SU-DHL-6 (cell line): ENCODE measurements at regions not wholly inside any gene's neighbourhood (a gene's known extent, or its start where the extent isn't known, plus 50 kb on each side); places are given as distances from the start of the nearest gene placed in this dataset.

Experiments
- EZH2phosphoT487 ChIP-seq: fragments of 200-600 bp; sonication (generic), shearing (Covaris generic); conservative IDR thresholded peaks from 2 replicates; pipeline ENCODE4 v1.6.1; 2018; ENCODE audit warnings: mild to moderate bottlenecking, antibody characterized with exemption, low read length, moderate library complexity, mixed read lengths
- TF ChIP-seq, protein P1 (sequence below): fragments of 200-600 bp; sonication (generic); IDR thresholded peaks from one replicate; pipeline ENCODE4 v1.5.1; 2017; ENCODE audit warnings: antibody characterized with exemption, mild to moderate bottlenecking, low read length, moderate library complexity; ENCODE audit not compliant: insufficient read depth, poor library complexity, severe bottlenecking

GRCh38 chr16:85430523-85431421 is 182.3 kb upstream of the GSE1 start:
- TF ChIP-seq, protein P1, sequence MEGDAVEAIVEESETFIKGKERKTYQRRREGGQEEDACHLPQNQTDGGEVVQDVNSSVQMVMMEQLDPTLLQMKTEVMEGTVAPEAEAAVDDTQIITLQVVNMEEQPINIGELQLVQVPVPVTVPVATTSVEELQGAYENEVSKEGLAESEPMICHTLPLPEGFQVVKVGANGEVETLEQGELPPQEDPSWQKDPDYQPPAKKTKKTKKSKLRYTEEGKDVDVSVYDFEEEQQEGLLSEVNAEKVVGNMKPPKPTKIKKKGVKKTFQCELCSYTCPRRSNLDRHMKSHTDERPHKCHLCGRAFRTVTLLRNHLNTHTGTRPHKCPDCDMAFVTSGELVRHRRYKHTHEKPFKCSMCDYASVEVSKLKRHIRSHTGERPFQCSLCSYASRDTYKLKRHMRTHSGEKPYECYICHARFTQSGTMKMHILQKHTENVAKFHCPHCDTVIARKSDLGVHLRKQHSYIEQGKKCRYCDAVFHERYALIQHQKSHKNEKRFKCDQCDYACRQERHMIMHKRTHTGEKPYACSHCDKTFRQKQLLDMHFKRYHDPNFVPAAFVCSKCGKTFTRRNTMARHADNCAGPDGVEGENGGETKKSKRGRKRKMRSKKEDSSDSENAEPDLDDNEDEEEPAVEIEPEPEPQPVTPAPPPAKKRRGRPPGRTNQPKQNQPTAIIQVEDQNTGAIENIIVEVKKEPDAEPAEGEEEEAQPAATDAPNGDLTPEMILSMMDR, result no peak
- TF ChIP-seq EZH2phosphoT487, result no peak
